ENCODE measurements at regions not wholly inside any gene's neighbourhood (a gene's known extent, or its start where the extent isn't known, plus 50 kb on each side); places are given as distances from the start of the nearest gene placed in this dataset.

DNA sequence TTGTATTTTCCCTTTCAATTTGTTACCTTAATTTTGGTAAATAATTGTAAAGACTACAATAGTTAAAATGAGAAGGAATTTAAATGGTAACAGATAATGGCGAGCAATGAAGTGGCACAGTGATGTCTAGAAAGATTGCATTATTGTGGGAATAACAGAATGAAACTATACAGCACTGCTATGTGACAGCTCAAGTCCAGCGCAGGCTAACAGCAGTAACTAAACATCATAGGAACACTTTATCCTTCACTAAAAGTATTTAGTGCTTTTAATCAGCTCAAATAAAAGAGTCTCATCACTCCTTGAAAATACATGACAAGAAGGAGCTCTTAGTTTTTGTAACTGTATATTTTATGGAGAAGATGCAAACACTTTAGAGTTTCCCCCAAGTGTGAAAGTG, 190.8 kb downstream of the TENT5A start:
- H3K4me3 ChIP-seq (ENCODE audit: low read depth in 2 of 2, low read length in 1 of 2) = peak overlapping the region; percentile 27 to 38; a peak in 3 of 4 replicates
- H4K20me1 ChIP-seq (ENCODE audit: insufficient read depth) = no peaks in the 10 kb centered on the region
- ChIA-PET POLR2A (no interaction called here), CTCF (interaction anchor here (1.0 kb wide), 1 partner anchor 15 kb away, joined by 3 read pairs; no protein-coding TSS in a partner anchor)
- H3K9ac ChIP-seq = peak overlapping the region; percentile 56; the same call in 1 of the 2 replicates
- peak overlapping the region; percentile 70 for H3K4me2 ChIP-seq
- TF ChIP-seq POLR2AphosphoS5 (IDR thresholded peaks at IDR 0.05; ENCODE audit: low read depth, low read length) (no peak), SIN3A (IDR thresholded peaks at IDR 0.05; ENCODE audit: borderline replicate concordance, low read depth, low read length) (no peak), CHD2 (IDR thresholded peaks at IDR 0.05; ENCODE audit: low read length, partially characterized antibody) (no peak), YY1 (IDR thresholded peaks at IDR 0.05; ENCODE audit: low read depth) (no peak), EP300 (IDR thresholded peaks at IDR 0.05; ENCODE audit: borderline replicate concordance in 1 of 2, low read depth in 1 of 2, low read length in 1 of 2) (no peak), ELF1 (IDR thresholded peaks at IDR 0.05) (no peak), NRF1 (IDR thresholded peaks at IDR 0.05; ENCODE audit: low read depth, low read length) (no peak), RFX5 (IDR thresholded peaks at IDR 0.05; ENCODE audit: low read length) (no peak), RCOR1 (IDR thresholded peaks at IDR 0.05; ENCODE audit: low read length) (no peak), FOXM1 (IDR thresholded peaks at IDR 0.05; ENCODE audit: low read depth) (no peak), MEF2A (IDR thresholded peaks at IDR 0.05; ENCODE audit: borderline replicate concordance, low read depth) (no peak)
- TF ChIP-seq, protein P1, sequence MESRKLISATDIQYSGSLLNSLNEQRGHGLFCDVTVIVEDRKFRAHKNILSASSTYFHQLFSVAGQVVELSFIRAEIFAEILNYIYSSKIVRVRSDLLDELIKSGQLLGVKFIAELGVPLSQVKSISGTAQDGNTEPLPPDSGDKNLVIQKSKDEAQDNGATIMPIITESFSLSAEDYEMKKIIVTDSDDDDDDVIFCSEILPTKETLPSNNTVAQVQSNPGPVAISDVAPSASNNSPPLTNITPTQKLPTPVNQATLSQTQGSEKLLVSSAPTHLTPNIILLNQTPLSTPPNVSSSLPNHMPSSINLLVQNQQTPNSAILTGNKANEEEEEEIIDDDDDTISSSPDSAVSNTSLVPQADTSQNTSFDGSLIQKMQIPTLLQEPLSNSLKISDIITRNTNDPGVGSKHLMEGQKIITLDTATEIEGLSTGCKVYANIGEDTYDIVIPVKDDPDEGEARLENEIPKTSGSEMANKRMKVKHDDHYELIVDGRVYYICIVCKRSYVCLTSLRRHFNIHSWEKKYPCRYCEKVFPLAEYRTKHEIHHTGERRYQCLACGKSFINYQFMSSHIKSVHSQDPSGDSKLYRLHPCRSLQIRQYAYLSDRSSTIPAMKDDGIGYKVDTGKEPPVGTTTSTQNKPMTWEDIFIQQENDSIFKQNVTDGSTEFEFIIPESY (IDR thresholded peaks at IDR 0.05; ENCODE audit: borderline replicate concordance, low read depth) = no peak
- TF ChIP-seq, protein P2, sequence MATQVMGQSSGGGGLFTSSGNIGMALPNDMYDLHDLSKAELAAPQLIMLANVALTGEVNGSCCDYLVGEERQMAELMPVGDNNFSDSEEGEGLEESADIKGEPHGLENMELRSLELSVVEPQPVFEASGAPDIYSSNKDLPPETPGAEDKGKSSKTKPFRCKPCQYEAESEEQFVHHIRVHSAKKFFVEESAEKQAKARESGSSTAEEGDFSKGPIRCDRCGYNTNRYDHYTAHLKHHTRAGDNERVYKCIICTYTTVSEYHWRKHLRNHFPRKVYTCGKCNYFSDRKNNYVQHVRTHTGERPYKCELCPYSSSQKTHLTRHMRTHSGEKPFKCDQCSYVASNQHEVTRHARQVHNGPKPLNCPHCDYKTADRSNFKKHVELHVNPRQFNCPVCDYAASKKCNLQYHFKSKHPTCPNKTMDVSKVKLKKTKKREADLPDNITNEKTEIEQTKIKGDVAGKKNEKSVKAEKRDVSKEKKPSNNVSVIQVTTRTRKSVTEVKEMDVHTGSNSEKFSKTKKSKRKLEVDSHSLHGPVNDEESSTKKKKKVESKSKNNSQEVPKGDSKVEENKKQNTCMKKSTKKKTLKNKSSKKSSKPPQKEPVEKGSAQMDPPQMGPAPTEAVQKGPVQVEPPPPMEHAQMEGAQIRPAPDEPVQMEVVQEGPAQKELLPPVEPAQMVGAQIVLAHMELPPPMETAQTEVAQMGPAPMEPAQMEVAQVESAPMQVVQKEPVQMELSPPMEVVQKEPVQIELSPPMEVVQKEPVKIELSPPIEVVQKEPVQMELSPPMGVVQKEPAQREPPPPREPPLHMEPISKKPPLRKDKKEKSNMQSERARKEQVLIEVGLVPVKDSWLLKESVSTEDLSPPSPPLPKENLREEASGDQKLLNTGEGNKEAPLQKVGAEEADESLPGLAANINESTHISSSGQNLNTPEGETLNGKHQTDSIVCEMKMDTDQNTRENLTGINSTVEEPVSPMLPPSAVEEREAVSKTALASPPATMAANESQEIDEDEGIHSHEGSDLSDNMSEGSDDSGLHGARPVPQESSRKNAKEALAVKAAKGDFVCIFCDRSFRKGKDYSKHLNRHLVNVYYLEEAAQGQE (IDR thresholded peaks at IDR 0.05; ENCODE audit: low read depth, low read length) = no peak
- TF ChIP-seq, protein P3, sequence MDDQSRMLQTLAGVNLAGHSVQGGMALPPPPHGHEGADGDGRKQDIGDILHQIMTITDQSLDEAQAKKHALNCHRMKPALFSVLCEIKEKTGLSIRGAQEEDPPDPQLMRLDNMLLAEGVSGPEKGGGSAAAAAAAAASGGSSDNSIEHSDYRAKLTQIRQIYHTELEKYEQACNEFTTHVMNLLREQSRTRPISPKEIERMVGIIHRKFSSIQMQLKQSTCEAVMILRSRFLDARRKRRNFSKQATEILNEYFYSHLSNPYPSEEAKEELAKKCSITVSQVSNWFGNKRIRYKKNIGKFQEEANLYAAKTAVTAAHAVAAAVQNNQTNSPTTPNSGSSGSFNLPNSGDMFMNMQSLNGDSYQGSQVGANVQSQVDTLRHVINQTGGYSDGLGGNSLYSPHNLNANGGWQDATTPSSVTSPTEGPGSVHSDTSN (IDR thresholded peaks at IDR 0.05) = no peak
- TF ChIP-seq, protein P4, sequence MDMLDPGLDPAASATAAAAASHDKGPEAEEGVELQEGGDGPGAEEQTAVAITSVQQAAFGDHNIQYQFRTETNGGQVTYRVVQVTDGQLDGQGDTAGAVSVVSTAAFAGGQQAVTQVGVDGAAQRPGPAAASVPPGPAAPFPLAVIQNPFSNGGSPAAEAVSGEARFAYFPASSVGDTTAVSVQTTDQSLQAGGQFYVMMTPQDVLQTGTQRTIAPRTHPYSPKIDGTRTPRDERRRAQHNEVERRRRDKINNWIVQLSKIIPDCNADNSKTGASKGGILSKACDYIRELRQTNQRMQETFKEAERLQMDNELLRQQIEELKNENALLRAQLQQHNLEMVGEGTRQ (IDR thresholded peaks at IDR 0.05; ENCODE audit: borderline replicate concordance, low read depth, low read length) = no peak
- H3K4me1 ChIP-seq (ENCODE audit: control insufficient read depth in 1 of 2, insufficient read depth in 2 of 2, low read depth in 1 of 2, low read length in 1 of 2) = peaks cover 4 to 22% of the 10 kb centered on the region in 2 experiments; a peak in 2 of 4 replicates
- WGBS (ENCODE audit: low lambda C conversion rate) = 16% methylated on average over 2 of the region's 2 CpGs
- H3K79me2 ChIP-seq (ENCODE audit: insufficient read depth) = no peaks in the 10 kb centered on the region
- no peaks in the 10 kb centered on the region for H3K9me3 ChIP-seq
- H3K9me2 ChIP-seq = no peaks in the 10 kb centered on the region
- H3K27me3 ChIP-seq (ENCODE audit: insufficient read depth) = no peaks in the 10 kb centered on the region
- no peaks in the 10 kb centered on the region for H3K36me3 ChIP-seq (replicated peaks in 1 of 2; ENCODE audit: control insufficient read depth in 1 of 2, insufficient read depth in 2 of 2, low read length in 1 of 2)
- peaks cover 23% of the 10 kb centered on the region for H3F3A ChIP-seq (replicated peaks; ENCODE audit: insufficient read depth)
- no peak for DNase-seq
- H3K27ac ChIP-seq (ENCODE audit: low read depth in 2 of 2, low read length in 1 of 2) = peak overlapping the region; percentile 64 to 89; a peak in 3 of 4 replicates
- H2AFZ ChIP-seq (ENCODE audit: low read depth) = peak overlapping the region; percentile 37; the same call in 1 of the 2 replicates
